ENCODE measurements at regions not wholly inside any gene's neighbourhood (a gene's known extent, or its start where the extent isn't known, plus 50 kb on each side); places are given as distances from the start of the nearest gene placed in this dataset.

- TF ChIP-seq ZFX (IDR thresholded peaks at IDR 0.05; ENCODE audit: borderline replicate concordance) (no peak), CTCF (IDR thresholded peaks at IDR 0.05) (no peak)
- H3K27ac ChIP-seq = no peak overlapping the region
Measured at GRCh38 chr1:88434836-88435235, 249.2 kb upstream of the PKN2 start.

GRCh38 chr1:88441022-88441421 is 243.1 kb upstream of the PKN2 start:
- TF ChIP-seq CTCF (IDR thresholded peaks at IDR 0.05) = no peak
- TF ChIP-seq ZFX (IDR thresholded peaks at IDR 0.05; ENCODE audit: borderline replicate concordance) = no peak
- no peak overlapping the region for H3K27ac ChIP-seq

GRCh38 chr1:88451856-88452255 is 232.2 kb upstream of the PKN2 start:
- H3K27ac ChIP-seq = no peak overlapping the region
- no peak for TF ChIP-seq ZFX (IDR thresholded peaks at IDR 0.05; ENCODE audit: borderline replicate concordance)
- TF ChIP-seq CTCF (IDR thresholded peaks at IDR 0.05) = no peak

- no peak overlapping the region for H3K27ac ChIP-seq
- TF ChIP-seq ZFX (IDR thresholded peaks at IDR 0.05; ENCODE audit: borderline replicate concordance) = no peak
- TF ChIP-seq CTCF (IDR thresholded peaks at IDR 0.05) = no peak
Measured at GRCh38 chr1:88453295-88453694, 230.8 kb upstream of the PKN2 start.

- TF ChIP-seq ZFX (IDR thresholded peaks at IDR 0.05; ENCODE audit: borderline replicate concordance) (no peak), CTCF (IDR thresholded peaks at IDR 0.05) (no peak)
Measured at GRCh38 chr1:88454781-88455180, 229.3 kb upstream of the PKN2 start.

GRCh38 chr1:88455621-88456256 is 228.3 kb upstream of the PKN2 start:
- TF ChIP-seq CTCF (IDR thresholded peaks at IDR 0.05) (no peak), ZFX (IDR thresholded peaks at IDR 0.05; ENCODE audit: borderline replicate concordance) (no peak)

More at GRCh38 chr1:88454781-88455180, 229.3 kb upstream of the PKN2 start:
- H3K27ac ChIP-seq = no peak overlapping the region

GRCh38 chr1:88457197-88457596 is 226.9 kb upstream of the PKN2 start:
- TF ChIP-seq ZFX (IDR thresholded peaks at IDR 0.05; ENCODE audit: borderline replicate concordance) (no peak), CTCF (IDR thresholded peaks at IDR 0.05) (no peak)
- no peak overlapping the region for H3K27ac ChIP-seq

More at GRCh38 chr1:88455621-88456256, 228.3 kb upstream of the PKN2 start:
- H3K27ac ChIP-seq = no peak overlapping the region
